ENCODE measurements at regions not wholly inside any gene's neighbourhood (a gene's known extent, or its start where the extent isn't known, plus 50 kb on each side); places are given as distances from the start of the nearest gene placed in this dataset.
"Not testable (repeated sequence)": the region's sequence is repeated elsewhere in the genome, so short reads cannot be mapped to it uniquely, and the experiment has no call there.

DNA sequence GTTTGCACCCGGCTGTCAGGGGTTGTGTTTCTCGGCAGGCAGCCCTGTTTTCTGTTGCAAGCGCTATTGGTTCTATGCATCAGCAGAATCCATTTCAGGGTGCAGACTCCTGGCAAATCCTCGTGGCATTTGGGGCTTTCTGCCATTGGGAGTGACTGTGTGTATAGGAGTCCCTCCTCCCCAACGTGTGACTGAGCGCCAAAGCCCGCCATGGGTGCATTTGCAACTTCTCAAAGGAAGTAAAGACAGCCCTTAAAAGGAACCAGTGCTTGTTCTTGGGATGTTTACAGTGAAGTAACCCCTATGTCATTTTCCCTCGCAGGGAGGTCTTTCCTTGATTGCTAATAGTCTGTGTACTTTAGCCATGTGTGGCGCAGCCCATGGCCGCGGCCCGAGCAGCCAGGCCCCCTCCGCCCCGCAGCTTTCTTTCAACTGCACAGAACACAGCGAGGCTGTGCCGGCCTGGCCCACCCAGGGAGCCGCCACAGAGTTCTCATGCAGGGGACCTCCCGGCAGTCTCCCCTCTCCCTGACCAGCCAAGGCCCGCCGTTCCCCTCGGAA is 175.6 kb downstream of the HSD17B3 start:
- no peak overlapping the region for H3K27ac Mint-ChIP-seq
- no peaks in the 10 kb centered on the region for H3K36me3 Mint-ChIP-seq
- H3K4me3 Mint-ChIP-seq = no peak overlapping the region
- H3K9me3 Mint-ChIP-seq = no peaks in the 10 kb centered on the region
- H3K4me1 Mint-ChIP-seq = no peaks in the 10 kb centered on the region
- peaks cover 9% of the 10 kb centered on the region for H3K27me3 Mint-ChIP-seq
- no peak for ATAC-seq

DNA sequence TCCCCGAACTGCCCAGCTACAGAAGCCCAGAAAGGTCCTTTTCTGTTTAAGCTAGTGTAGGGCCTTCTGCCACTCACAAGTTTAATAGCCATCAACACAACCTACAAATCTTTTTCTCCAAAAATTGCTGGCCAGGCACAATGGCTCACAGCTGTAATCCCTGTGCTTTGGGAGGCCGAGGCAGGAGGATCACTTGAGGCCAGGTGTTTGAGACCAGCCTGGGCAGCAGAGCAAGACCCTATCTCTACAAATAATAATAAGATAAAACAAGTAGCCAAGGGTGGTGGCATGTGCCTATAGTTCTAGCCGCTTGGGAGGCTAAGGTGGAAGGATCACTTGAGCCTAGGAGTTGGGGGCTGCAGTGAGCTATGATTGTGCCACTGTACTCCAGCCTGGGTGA is 176.4 kb downstream of the HSD17B3 start:
- Mint-ChIP-seq H3K27me3 (peaks cover 11% of the 10 kb centered on the region), H3K27ac (no peak overlapping the region), H3K4me1 (no peaks in the 10 kb centered on the region), H3K4me3 (no peak overlapping the region), H3K9me3 (no peaks in the 10 kb centered on the region), H3K36me3 (no peaks in the 10 kb centered on the region)
- ATAC-seq = no peak

DNA sequence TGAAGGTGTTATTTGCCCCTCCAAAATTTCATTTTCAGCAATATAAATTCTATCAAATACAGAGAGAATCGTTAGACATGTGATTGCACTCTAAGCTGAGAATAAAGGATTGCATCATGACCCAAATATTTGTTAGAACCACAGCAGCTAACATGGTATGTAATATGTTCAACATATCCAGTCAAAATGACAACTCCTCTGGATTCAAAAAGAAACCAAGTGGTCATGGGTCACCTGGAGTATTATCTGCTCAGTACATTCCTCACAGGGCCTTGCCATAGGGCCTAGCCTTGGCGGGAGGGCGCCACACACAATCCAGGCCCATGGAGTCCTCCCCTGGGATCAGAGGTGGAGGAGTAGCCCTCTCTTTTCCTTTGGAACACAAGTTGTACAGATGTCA is 179.2 kb downstream of the HSD17B3 start:
- peaks cover 27% of the 10 kb centered on the region for H3K27me3 Mint-ChIP-seq
- peaks cover 6% of the 10 kb centered on the region for H3K9me3 Mint-ChIP-seq
- ATAC-seq = no peak
- no peaks in the 10 kb centered on the region for H3K4me1 Mint-ChIP-seq
- no peak overlapping the region for H3K27ac Mint-ChIP-seq
- no peak overlapping the region for H3K4me3 Mint-ChIP-seq
- no peaks in the 10 kb centered on the region for H3K36me3 Mint-ChIP-seq

DNA sequence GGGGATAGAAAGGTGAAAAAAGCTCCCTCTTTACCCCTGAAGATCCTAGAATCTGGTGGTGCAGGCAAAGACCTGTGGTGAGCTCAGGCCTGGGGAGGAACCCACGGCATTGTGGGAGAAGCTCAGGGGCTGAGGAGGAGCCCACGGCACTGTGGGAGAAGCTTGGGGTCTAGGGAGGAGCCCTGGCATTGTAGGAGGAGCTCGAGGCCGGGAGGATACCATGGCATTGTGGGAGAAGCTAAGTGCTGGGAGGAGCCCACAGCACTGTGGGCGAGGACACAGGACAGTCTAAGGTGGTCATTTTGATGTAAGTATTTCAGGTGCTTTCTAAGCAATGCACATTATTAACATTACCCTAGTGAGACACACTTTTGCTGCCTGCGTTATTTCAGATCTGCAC is 179.7 kb downstream of the HSD17B3 start:
- Mint-ChIP-seq H3K27ac (no peak overlapping the region), H3K4me1 (no peaks in the 10 kb centered on the region), H3K9me3 (peaks cover 6% of the 10 kb centered on the region), H3K27me3 (peaks cover 32% of the 10 kb centered on the region), H3K4me3 (no peak overlapping the region), H3K36me3 (no peaks in the 10 kb centered on the region)
- ATAC-seq = no peak

DNA sequence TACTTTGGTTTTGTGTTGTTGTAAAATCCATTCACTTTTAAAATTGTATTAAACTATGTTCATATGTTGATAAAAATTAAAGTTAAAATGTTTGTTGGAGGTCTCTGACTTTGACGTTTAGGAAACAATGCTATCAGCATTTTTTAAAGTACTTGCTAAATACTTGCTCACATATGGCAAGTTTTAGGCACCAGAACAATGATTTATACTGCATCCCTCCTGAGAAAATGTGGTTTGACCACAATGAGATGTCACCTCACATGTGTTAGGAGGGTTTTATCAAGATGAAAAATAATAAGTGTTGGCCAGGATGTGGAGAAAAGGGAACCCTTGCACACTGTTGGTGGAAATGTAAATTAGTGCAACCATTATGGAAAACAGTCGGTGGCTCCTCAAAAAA is 180.8 kb downstream of the HSD17B3 start:
- H3K9me3 Mint-ChIP-seq = peaks cover 6% of the 10 kb centered on the region
- H3K27ac Mint-ChIP-seq = no peak overlapping the region
- no peak for ATAC-seq
- H3K36me3 Mint-ChIP-seq = no peaks in the 10 kb centered on the region
- peaks cover 42% of the 10 kb centered on the region for H3K27me3 Mint-ChIP-seq
- no peak overlapping the region for H3K4me3 Mint-ChIP-seq
- H3K4me1 Mint-ChIP-seq = no peaks in the 10 kb centered on the region

DNA sequence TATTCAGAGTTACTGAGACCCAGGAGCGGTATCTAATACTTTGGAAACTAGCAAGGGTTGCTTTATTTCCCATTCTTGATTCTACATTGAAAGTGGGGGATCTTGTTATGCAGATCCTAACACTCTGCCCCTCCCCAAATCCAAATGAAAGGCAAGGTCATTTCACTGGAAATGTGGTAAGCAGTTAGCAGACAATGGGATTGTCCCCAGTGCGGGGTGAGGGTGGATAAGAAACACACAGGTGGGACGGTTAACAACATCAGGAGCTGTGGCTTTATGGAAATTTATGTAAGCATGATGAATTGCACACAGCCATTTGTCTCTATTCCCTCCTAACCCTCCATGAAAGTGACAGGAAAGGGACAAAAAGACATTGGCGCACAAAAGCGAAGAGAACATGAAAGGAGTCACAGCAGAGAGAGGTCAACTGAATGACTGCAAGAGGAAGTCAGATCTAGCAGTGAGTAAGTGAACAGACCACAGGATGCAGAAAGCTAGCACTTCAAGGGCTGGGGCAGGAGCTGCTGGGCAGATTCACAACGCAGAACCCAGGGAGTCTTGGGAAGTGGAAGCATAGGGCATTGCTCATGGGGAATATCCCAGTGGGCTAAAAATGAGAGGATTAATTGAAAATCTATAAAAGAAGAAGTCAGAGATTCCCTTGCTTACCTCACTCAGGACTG is 184.4 kb downstream of the HSD17B3 start:
- H3K27me3 Mint-ChIP-seq = peaks cover 50% of the 10 kb centered on the region
- peaks cover 6% of the 10 kb centered on the region for H3K9me3 Mint-ChIP-seq
- no peak for ATAC-seq
- no peak overlapping the region for H3K27ac Mint-ChIP-seq
- H3K36me3 Mint-ChIP-seq = no peaks in the 10 kb centered on the region
- H3K4me3 Mint-ChIP-seq = no peak overlapping the region
- H3K4me1 Mint-ChIP-seq = no peaks in the 10 kb centered on the region

DNA sequence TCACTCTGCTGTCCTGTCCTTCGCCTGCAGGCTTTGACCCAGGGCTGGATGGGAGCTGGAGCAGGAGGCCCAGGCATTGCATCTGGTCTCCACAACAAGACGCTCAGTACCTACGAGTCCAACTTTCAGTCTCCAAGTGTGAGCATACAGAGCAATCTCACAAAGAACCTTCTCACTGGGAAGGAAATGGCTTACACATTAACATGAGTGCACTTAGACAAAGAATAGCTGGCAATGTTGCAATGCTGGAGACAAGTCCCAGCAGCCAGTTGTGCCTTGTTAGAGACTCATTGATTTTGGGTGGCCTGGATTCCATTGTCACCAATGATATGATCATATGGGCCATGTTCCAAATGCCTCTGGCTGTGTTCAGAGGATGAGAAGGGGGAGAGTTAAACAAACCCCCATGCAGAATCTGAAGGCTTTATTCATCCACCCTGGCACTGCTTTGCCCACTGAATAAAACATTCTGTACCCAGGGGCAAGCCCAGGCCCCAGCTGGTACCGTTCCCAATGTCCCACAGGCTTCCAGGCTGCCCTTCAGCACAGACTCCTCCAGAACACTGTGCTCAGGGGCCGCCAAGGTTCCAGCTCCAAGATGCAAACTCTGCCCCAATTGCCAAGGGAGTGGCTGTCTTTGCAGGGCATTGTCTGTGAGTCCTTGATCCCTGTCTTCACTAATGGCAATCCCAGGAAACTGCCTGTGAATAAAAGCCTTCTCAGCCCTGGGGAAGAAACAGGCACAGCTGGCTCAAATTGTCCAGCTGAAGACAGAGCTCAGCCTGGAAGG is 185.5 kb downstream of the HSD17B3 start:
- no peaks in the 10 kb centered on the region for H3K36me3 Mint-ChIP-seq
- no peak overlapping the region for H3K4me3 Mint-ChIP-seq
- no peaks in the 10 kb centered on the region for H3K4me1 Mint-ChIP-seq
- H3K27me3 Mint-ChIP-seq = peaks cover 58% of the 10 kb centered on the region
- H3K27ac Mint-ChIP-seq = no peak overlapping the region
- H3K9me3 Mint-ChIP-seq = peaks cover 6% of the 10 kb centered on the region
- ATAC-seq = no peak

DNA sequence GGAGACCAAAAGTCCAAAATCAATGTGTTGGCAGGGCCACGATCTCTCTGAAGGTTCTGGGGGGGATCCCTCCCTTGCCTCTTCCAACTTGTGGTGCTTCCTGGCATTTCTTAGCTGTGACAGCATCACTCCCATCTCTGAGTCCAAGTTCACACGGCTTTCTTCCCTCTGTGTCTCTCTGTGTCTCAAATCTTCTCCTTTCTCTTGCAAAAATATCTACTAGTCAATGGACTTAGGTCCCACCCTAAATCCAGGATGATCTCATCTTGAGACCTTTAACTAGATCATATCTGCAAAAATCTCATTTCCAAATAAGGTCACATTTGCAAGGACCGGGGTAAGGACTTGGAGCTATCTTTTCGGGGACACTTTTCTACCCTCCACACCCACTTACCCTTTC is 186.1 kb downstream of the HSD17B3 start:
- Mint-ChIP-seq H3K36me3 (no peaks in the 10 kb centered on the region), H3K4me1 (no peaks in the 10 kb centered on the region), H3K4me3 (no peak overlapping the region), H3K9me3 (peaks cover 6% of the 10 kb centered on the region), H3K27ac (no peak overlapping the region), H3K27me3 (peaks cover 62% of the 10 kb centered on the region)
- ATAC-seq = no peak

DNA sequence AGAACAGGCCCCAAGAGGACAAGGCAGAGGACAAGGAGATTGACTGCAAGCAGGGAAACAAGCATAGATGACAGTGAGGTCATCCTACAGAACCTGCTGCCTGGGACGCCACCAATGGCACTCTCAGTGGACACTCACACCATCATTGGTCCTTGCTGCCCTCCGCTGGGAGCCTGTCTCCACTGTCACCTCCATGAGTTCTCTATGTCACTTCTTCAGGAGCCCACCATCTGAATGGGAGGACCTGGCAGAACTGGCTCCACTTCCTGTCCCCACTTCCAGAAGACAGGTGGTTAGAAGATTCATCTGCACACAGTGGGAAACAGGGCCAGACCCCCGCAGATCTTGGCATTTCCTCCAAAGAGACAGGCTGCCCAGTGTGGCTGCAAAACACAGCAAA is 188.9 kb downstream of the HSD17B3 start:
- H3K36me3 Mint-ChIP-seq = no peaks in the 10 kb centered on the region
- H3K27me3 Mint-ChIP-seq = peaks cover 65% of the 10 kb centered on the region
- no peak overlapping the region for H3K4me3 Mint-ChIP-seq
- no peaks in the 10 kb centered on the region for H3K4me1 Mint-ChIP-seq
- H3K9me3 Mint-ChIP-seq = no peaks in the 10 kb centered on the region
- H3K27ac Mint-ChIP-seq = no peak overlapping the region
- no peak for ATAC-seq

DNA sequence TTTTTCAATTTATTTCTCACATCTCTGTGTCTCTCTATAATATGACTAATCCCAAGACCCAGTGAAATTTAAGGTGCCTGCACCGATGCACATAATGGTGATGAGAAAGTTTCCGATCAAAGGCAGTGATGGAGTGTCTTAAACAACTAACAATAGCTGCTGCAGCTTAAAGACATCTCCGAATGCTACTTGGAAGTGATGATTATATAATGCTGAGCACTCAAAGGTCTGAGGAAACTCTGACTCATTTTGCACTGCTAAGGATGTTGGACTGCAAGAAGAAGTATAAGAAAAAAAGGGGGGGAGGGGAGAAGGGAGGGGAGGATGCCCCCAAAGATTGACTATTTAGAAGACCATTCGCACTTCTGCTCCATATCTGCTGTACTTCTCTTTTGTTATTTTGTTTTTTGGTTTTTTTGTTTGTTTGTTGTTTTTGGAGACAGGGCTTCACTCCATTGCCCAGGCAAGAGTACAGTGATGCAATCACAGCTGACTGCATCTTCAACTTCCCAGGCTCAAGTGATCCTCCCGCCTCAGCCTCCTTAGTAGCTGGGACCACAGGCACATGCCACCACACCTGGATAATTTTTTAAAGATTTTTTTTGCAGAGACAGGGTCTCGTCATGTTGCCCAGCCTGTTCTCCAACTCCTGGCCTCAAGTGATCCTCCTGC is 192.2 kb downstream of the HSD17B3 start:
- Mint-ChIP-seq H3K4me1 (no peaks in the 10 kb centered on the region), H3K9me3 (peaks cover 7% of the 10 kb centered on the region), H3K27me3 (peaks cover 40% of the 10 kb centered on the region), H3K27ac (no peak overlapping the region), H3K36me3 (peaks cover 5% of the 10 kb centered on the region), H3K4me3 (no peak overlapping the region)
- ATAC-seq = no peak

DNA sequence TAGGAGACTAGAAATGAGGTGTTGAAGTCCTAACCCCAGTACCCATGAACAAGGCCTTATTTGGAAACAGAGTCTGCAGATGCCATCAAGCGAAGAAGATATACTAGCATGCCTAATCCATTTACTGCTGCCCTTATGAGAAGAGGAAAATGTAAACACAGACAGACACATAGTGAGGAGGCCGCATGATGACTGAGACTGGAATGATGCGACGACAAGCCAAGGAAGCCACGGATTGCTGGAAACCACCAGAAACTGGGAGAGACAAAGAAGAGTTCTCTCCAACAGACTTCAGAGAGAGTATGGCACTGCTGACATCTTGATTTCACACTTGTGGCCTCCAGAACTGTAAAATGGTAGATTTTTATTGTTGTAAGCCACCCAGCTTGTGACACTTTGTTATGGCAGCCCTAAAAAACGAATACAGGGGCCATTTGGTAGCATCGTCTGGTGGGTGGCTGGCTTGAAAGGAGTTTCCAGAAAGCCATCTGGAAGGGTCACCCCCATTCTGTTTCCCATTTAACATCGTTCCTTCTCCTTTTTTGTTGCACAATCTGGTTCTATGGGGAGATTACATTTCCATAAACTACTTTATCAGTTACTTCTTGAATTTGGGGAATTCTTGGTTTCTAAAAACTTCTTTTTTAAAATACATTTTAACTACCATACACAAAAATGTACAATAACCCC is 193.1 kb downstream of the HSD17B3 start:
- Mint-ChIP-seq H3K27me3 (peaks cover 40% of the 10 kb centered on the region), H3K4me3 (no peak overlapping the region), H3K9me3 (peaks cover 12% of the 10 kb centered on the region), H3K36me3 (peaks cover 5% of the 10 kb centered on the region), H3K27ac (no peak overlapping the region), H3K4me1 (no peaks in the 10 kb centered on the region)
- ATAC-seq = no peak

DNA sequence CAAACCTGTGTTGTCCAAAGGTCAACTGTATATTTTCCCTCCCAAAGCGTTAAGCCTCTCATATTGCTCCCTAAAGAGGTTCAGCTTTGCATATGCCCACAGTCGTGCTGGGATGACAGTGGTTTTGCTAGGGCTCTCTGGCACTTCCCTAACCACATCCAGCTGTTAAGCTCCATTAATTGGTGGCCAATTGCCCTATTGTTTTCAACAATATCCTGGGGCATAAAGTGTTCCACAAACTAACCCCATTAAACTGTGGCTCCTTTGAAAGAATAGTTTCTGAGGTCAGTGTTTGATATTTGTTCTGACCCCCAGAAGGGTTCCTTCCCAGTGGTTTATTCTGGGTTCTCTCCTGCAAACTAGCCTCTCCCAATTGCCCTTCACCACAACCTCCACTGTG is 194.5 kb downstream of the HSD17B3 start:
- no peak overlapping the region for H3K4me3 Mint-ChIP-seq
- H3K27me3 Mint-ChIP-seq = peaks cover 40% of the 10 kb centered on the region
- H3K9me3 Mint-ChIP-seq = peaks cover 14% of the 10 kb centered on the region
- H3K36me3 Mint-ChIP-seq = peaks cover 5% of the 10 kb centered on the region
- no peak for ATAC-seq
- no peak overlapping the region for H3K27ac Mint-ChIP-seq
- H3K4me1 Mint-ChIP-seq = no peaks in the 10 kb centered on the region

DNA sequence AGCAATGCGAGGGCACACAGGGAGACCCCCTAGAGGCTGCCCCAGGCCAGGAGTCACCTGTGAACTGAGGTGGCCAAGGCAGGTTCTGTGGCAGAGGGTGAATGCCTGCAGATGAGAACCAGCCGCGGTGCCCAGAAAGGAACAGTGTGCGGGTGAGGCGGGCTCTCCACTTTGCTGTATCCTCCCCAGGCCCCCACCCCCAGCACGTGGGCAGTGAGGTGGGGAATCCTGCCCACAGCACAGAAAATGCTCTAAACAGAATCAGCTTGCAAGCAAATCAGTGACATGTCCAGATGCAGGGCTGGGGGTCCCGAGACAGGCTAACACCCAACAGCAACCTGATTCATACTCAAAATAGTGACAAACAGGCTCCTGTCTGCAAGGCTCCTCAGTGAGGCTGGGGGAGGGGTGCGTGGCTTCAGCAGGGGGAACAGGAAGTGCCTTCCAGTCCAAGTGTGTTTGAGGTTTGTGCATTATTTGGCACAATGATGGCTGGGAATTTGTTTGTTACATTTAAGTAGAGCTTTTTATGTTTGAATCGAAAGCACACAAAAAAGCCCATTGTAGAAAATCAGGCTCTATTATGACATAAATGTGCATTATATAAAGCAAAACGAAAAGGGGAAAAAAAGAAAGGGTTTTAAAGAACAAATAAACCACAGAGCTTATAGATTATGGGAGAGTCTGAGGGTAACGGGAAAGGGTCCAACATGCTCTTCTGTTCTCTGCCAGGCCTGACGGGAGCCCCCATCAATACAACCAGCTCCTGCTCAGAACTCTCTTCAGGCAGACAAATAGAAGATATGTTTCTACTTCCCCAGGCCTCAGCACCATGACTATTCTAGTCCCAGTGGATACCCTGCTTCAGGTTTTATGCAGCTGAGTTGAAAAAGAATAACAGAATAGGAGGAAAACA is 201.3 kb downstream of the HSD17B3 start:
- ATAC-seq = no peak
- peaks cover 15% of the 10 kb centered on the region for H3K9me3 Mint-ChIP-seq
- peaks cover 2% of the 10 kb centered on the region for H3K36me3 Mint-ChIP-seq
- peaks cover 6% of the 10 kb centered on the region for H3K4me1 Mint-ChIP-seq
- peaks cover 20% of the 10 kb centered on the region for H3K27me3 Mint-ChIP-seq
- no peak overlapping the region for H3K27ac Mint-ChIP-seq
- H3K4me3 Mint-ChIP-seq = no peak overlapping the region

DNA sequence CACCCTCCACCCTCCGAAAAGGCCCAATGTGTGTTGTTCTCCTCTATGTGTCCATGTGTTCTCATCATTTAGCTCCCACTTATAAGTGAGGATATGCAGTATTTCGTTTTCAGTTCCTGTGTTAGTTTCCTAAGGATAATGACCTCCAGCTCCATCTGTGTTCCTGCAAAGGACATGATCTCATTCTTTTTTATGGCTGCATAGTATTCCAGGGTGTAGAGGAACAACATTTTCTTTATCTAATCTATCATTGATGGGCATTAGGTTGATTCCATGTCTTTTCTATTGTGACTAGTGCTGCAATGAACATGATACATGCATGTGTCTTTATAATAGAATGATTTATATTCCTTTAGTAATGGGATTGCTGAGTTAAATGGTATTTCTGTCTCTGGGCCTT is 211.3 kb downstream of the HSD17B3 start:
- Mint-ChIP-seq H3K9me3 (peaks cover 11% of the 10 kb centered on the region), H3K27me3 (peaks cover 41% of the 10 kb centered on the region)
- not testable (repeated sequence) for H3K4me3 Mint-ChIP-seq, H3K4me1 Mint-ChIP-seq, H3K27ac Mint-ChIP-seq, ATAC-seq, H3K36me3 Mint-ChIP-seq
